ENCODE measurements at regions not wholly inside any gene's neighbourhood (a gene's known extent, or its start where the extent isn't known, plus 50 kb on each side); places are given as distances from the start of the nearest gene placed in this dataset.

DNA sequence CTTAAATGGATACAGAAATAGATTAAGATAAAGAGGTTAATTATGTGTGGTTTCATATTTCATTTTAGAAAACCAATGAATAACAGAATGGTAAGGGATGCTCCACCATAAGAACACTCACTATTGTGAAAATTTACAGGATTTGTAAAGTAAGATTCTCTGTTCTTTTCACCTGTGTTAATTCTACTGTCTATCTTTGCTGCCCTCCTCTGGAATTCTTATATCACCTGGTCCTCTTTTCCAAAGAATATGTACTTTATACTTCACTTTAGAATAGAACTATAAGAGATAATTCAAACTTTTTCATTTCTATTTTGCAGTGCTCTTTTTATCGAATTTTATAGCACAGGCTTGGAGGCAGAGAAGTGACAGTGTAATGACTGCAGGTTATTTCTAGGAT is 213.4 kb downstream of the LURAP1L start:
- Histone ChIP-seq H3K36me3 (no peaks in the 10 kb centered on the region), H3K27me3 (no peaks in the 10 kb centered on the region), H3K9ac (ENCODE audit: low read depth in 2 of 2, low read length in 2 of 2) (no peak overlapping the region), H3K4me3 (no peak overlapping the region), H3K4me1 (no peaks in the 10 kb centered on the region), H3K9me3 (no peaks in the 10 kb centered on the region), H3K27ac (no peak overlapping the region)
- TF ChIP-seq, protein P1, sequence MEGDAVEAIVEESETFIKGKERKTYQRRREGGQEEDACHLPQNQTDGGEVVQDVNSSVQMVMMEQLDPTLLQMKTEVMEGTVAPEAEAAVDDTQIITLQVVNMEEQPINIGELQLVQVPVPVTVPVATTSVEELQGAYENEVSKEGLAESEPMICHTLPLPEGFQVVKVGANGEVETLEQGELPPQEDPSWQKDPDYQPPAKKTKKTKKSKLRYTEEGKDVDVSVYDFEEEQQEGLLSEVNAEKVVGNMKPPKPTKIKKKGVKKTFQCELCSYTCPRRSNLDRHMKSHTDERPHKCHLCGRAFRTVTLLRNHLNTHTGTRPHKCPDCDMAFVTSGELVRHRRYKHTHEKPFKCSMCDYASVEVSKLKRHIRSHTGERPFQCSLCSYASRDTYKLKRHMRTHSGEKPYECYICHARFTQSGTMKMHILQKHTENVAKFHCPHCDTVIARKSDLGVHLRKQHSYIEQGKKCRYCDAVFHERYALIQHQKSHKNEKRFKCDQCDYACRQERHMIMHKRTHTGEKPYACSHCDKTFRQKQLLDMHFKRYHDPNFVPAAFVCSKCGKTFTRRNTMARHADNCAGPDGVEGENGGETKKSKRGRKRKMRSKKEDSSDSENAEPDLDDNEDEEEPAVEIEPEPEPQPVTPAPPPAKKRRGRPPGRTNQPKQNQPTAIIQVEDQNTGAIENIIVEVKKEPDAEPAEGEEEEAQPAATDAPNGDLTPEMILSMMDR (IDR thresholded peaks at IDR 0.05) = no peak
- intact Hi-C loops (cut with DNase I) = no loop called here
- DNase-seq = no peak

DNA sequence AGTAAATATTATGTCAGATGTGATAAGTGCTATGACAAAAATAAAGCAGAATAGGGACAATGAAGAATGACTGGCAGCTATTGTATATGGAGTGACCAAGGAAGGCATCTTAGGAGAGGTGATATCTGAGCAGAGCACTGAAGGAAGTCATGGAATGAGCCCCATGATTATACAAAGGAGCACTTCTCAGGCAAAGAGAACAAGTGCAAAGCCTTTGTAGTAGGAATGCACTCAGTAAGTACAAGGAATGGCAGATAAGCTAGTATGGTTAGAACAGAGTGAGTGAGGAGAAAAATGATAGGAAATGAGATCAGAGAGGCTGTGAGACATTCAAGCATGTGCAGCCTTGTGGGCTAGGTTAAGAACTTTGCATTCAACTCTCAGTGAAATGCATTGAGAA is 214.8 kb downstream of the LURAP1L start:
- Histone ChIP-seq H3K9me3 (no peaks in the 10 kb centered on the region), H3K27ac (no peak overlapping the region), H3K4me1 (no peaks in the 10 kb centered on the region), H3K36me3 (no peaks in the 10 kb centered on the region), H3K9ac (ENCODE audit: low read depth in 2 of 2, low read length in 2 of 2) (no peak overlapping the region), H3K4me3 (no peak overlapping the region), H3K27me3 (no peaks in the 10 kb centered on the region)
- TF ChIP-seq, protein P1 (IDR thresholded peaks at IDR 0.05) = no peak
- intact Hi-C loops (cut with DNase I) = no loop called here
- no peak for DNase-seq

DNA sequence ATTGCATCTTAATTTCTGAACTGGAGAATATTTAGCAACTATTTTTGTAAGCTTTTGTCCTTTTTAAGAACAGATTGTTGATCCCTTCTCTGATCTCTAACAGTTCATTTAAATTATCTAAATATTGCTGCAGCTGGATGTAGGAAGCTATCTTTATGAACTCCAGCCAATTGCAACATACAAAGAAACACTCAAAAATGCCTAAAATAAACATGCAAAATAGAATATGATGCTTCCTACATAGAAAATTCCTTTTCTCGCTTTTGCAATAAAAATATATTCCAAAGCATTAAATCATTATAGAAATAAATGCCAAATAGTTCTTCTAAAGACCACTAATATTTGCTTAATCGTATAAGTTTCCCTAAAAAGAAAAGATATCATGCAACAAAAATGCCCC is 218.6 kb downstream of the LURAP1L start:
- Histone ChIP-seq H3K27ac (no peak overlapping the region), H3K9ac (ENCODE audit: low read depth in 2 of 2, low read length in 2 of 2) (no peak overlapping the region), H3K4me3 (no peak overlapping the region), H3K4me1 (no peaks in the 10 kb centered on the region), H3K9me3 (no peaks in the 10 kb centered on the region), H3K36me3 (no peaks in the 10 kb centered on the region), H3K27me3 (no peaks in the 10 kb centered on the region)
- DNase-seq = no peak
- TF ChIP-seq, protein P1 (IDR thresholded peaks at IDR 0.05) = no peak
- intact Hi-C loops (cut with DNase I) = no loop called here

DNA sequence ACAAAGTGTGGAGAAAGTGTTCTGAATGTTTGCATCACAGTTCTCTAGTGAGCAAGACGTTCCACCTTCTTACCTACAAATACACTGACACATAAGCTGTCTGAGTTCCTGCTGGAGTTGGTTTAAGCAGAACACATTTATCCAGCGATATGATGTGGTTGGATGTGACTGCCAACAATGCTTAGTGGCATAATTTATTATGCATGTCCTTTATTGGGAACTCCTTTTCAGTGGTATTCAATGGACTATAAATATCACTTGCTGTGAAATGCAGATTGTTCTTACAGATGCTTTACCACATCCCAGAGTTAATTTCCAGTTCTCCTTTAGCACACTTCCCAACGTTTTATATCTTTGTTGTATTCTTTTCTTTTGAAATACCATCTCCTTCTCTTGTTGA is 222.2 kb downstream of the LURAP1L start:
- intact Hi-C loops (cut with DNase I) = no loop called here
- no peaks in the 10 kb centered on the region for H3K4me1 ChIP-seq
- H3K27ac ChIP-seq = no peak overlapping the region
- TF ChIP-seq, protein P1 (IDR thresholded peaks at IDR 0.05) = no peak
- no peak for DNase-seq
- no peak overlapping the region for H3K9ac ChIP-seq (ENCODE audit: low read depth in 2 of 2, low read length in 2 of 2)
- no peaks in the 10 kb centered on the region for H3K9me3 ChIP-seq
- H3K36me3 ChIP-seq = no peaks in the 10 kb centered on the region
- no peak overlapping the region for H3K4me3 ChIP-seq
- H3K27me3 ChIP-seq = no peaks in the 10 kb centered on the region

DNA sequence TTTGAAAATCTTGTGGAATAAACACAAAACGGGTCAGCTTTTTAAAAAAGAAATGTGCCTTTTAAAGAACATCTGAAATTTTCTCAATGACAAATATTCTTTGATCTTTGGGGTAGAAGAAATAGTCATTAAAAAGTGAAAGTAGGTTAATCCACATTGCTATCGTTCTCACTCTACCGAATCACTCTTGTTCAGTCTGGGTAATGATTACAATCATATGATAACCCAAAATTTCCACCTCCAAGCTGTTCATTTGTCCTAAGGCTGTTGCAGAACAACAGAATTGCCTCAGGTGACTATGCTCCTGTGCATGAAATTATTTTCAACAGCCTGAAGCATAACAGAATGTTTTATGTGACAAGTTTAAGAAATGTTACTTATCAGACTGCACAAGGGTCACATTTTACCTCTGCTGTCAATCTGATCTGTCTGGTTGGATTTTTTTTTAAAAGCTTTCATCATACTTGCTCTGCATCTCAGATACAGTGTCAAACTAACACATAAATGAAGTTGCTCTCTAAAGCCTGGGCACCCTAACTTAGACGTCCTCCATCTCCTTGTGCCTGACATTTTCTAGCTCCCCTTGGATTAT is 227.3 kb downstream of the LURAP1L start:
- Histone ChIP-seq H3K9me3 (no peaks in the 10 kb centered on the region), H3K36me3 (no peaks in the 10 kb centered on the region), H3K4me3 (no peak overlapping the region), H3K9ac (ENCODE audit: low read depth in 2 of 2, low read length in 2 of 2) (no peak overlapping the region), H3K27me3 (no peaks in the 10 kb centered on the region), H3K27ac (no peak overlapping the region), H3K4me1 (no peaks in the 10 kb centered on the region)
- TF ChIP-seq, protein P1 (IDR thresholded peaks at IDR 0.05) = no peak
- intact Hi-C loops (cut with DNase I) = no loop called here
- no peak for DNase-seq

All from colonic mucosa (tissue), 4 donors.